NCI-H2081 (cell line): ENCODE measurements at regions not wholly inside any gene's neighbourhood (a gene's known extent, or its start where the extent isn't known, plus 50 kb on each side); places are given as distances from the start of the nearest gene placed in this dataset.
"Not testable (repeated sequence)": the region's sequence is repeated elsewhere in the genome, so short reads cannot be mapped to it uniquely, and the experiment has no call there.

ENCODE experiments used
- DNase-seq, 2 experiments: peaks; one replicate each; lab custom pipeline; 2025; lab: John Stamatoyannopoulos, UW

DNA sequence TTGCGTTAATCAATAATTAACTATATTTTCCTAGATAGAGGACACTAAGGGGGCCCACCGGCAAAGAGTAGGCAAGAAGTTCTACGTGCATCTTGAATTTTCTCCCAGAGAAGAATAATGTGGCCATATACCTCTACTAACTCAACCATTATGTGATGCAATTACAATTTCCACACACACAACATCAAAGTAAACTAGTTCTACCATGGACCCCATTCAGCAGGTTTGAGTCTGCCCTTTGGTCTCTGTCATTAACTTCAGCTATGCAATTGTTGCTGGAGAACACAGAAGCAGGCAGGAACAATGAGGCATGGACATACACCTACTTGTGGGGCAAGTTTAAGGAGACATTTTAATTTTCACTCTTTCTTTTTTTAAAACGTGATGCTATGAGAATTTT lies 705.9 kb downstream of the PDCD6IP start:
- no peak for DNase-seq

- no peak for DNase-seq
Measured at GRCh38 chr3:34504775-34505174, 706.3 kb downstream of the PDCD6IP start.

DNA sequence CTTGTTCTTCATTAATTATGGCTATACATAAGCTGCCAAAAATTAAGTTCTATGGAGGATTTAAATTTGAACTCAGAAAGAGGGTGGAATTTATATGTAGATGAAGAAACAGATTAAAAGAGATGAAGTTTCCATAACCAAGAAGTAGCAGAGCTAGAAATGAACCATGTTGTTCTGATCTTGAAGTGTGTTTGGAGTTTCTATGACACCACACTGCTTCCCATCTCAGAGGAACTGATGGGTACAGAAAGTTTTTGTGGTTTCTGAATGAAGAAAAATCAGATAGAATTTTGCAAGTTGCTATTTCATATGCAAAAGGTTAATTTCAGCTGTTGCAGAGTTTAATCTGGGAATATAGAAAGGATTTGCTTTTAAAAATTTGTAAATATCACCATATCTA lies 710.3 kb downstream of the PDCD6IP start:
- DNase-seq: no peak

DNA sequence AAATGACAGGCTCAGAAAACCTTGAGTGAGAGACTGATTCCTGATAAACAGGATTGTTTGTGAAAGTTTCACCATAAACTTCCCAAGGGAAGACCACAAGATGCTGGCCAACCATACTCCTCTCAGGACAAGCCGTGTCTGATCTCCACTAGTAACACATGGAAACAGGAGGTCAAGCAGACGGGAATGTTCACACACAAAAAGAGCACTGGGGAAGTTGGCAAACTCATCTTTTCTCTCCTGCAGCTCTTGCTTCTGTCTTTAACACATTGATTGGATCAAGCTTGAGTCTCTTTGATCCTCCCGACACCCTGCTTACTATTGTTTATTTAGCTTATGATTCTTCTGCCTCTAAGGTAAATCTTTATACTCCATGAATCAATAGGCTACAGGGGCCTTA lies 713.5 kb downstream of the PDCD6IP start:
- DNase-seq: no peak

- DNase-seq: not testable (repeated sequence)
Measured at GRCh38 chr3:34519008-34519407, 720.6 kb downstream of the PDCD6IP start.

DNA sequence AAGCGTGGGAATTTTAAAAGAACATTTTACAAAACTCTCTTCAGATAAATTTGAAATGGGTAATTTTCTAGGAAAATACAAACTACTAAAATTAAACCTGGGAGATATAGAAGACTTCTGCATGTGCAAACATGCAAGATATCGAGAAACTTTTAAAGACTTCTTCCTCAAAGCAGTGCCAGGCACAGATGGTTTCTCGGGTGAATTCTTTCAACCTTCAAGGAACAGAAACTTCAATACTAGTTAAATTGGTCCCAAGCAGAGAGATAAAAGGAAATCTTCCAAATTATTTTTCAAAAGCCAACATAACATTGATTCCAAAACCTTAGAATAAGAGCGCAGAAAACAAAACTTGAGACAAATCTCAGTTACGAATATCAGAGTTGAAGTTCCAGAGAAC lies 732.7 kb downstream of the PDCD6IP start:
- no peak for DNase-seq

GRCh38 chr3:34533451-34533850 lies 735.0 kb downstream of the PDCD6IP start:
- no peak for DNase-seq

DNA sequence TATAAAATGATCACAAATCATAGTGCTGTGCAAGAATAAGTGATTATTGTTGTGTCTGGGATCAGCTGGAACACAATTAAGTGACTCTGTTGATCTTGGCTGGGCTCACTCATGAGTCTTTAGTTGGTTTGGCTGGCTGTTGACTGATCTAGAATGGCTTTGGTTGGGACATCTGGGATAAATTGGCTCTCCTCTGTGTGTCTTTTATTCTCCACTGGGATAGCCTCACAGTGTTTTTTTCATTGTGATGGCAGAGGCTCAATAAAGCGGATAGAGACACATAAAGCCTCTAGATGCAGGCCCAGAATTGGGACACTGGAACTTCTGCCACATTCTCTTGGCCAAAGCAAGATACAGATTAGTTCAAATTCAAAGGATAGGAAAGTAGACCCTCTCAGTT lies 735.6 kb downstream of the PDCD6IP start:
- DNase-seq: peak in 1 of 2 experiments; percentile 20

GRCh38 chr3:34544136-34544535 lies 745.7 kb downstream of the PDCD6IP start:
- DNase-seq: no peak

GRCh38 chr3:34547297-34547920 lies 749.0 kb downstream of the PDCD6IP start:
- DNase-seq: no peak

DNA sequence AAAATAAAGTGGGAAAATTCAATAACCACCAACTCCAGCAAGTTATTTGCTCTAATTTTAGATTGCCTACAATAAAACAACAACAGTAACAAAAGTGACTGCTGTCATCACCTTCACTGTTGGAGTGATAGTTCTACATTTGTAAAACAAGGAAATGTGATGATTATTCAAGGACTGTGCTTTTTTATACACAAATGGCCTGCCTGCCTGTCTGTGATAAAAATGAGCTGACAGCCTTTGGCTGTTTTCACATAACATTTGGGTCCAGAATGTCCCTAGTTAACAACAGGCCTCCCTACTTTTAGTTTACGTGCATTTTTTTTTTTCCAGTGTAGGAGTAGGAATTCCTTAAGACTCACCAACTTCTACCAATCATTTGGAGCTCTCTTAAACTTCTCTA lies 768.8 kb downstream of the PDCD6IP start:
- no peak for DNase-seq

DNA sequence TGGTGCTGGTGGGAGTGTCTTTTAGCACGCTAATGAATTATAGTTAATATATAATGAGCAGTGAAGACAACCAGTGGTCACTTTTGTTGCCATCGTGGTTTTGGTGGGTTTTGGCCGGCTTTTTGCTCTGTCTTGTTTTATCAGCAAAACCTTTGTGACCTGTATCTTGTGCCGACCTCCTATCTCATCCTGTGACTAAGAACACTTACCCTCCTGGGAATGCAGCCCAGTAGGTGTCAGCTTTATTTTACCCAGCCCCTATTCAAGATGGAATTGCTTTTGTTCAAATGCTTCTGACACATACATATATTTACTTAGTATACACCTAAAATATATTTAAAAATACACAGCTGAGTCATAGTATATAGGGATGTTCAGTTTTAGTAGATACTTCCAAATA lies 770.3 kb downstream of the PDCD6IP start:
- DNase-seq: no peak

DNA sequence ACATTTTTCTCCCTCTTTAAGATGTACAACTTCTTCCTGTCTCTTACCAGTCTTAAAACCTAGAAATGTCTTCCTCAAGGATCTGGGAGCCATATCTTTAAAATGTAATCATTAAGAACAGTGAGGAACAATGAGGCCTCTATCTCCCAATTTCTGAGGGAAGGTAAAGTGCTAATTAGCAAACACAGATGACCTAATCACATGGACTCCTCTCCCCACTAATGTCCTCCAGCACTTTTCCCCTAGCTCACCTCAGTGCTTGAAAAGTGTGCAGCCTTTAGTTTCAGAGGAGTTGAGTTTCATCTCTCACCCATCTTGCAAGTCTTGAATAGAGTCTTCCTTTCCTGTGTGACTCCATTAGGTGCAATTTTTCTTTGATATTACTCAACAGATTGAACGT lies 771.0 kb downstream of the PDCD6IP start:
- no peak for DNase-seq

GRCh38 chr3:34570916-34571705 lies 772.7 kb downstream of the PDCD6IP start:
- no peak for DNase-seq

DNA sequence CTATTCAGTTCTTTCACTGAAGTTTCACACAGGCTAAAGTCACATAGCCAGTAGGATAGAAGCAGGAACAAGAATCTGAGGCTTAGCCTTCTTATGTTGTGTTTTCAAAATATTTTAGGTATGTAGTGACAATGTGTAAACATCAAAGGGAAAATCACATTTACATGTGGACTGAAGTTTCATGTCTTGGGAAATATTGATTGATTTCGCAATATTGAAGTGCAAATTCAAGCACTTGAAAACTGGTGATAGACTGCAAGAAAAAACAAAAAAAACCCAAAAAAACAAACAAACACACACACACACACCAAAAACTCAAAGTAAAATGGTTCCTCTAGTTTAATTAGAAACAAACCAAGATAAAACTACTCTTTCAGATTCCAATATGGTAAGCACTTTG lies 773.3 kb downstream of the PDCD6IP start:
- DNase-seq: no peak

GRCh38 chr3:34575776-34576175 lies 777.3 kb downstream of the PDCD6IP start:
- DNase-seq: no peak

DNA sequence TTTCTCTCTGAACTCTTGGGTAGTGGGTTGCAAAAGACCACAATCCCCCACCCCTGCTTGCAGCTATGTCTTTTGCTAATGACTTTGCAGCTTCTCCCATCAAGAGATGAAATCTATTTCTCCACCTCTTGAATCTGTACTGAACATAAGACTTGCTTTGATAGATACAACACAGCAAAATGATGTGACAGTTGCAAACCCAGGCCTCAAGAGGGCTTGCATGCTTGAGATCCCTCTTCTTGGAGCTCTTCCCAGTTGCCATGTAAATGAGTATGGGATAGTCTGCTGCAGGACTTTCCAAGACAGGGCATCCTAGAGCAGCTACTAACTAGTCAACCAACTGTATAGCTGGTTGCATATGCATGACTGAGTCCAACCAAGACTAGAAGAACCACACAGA lies 783.6 kb downstream of the PDCD6IP start:
- DNase-seq: no peak

DNA sequence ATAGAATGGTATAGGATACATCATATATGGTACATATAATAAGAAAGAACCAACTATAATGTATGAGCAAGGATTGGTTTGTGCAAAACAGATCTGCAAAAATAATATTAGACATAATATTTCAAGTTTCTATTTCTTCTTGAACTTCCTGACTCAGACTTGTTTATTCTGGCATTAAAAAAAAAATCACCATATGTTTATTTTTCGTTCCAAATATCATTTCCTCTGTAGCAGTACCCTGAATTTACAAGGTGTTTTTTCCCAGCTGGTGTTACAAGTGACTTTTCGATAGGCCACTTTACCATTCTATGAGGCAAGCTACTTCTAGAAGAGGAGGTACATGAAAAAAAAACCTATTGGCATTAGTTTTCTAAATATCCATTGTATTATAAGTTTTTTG lies 785.0 kb downstream of the PDCD6IP start:
- DNase-seq: no peak

GRCh38 chr3:34584971-34585370 lies 786.5 kb downstream of the PDCD6IP start:
- no peak for DNase-seq

DNA sequence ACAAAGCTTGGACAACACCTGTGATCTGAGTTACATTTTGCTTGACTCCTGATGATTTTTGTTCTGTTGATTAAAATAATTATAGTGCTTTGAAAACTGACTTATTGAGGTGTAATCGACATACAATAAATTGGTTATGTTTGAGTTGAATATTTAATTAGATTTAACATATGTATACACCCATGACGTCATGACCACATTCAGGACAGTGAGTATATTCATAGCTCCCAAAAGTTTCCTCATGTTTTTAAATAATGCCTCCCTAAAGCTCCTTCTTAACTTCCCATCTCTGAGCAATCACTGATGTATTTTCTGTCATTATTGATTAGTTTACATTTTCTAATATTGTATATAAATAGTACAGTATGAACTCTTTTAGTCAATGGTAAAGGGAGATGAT lies 801.2 kb downstream of the PDCD6IP start:
- no peak for DNase-seq

- no peak for DNase-seq
Measured at GRCh38 chr3:34619990-34620389, 821.6 kb downstream of the PDCD6IP start.

DNA sequence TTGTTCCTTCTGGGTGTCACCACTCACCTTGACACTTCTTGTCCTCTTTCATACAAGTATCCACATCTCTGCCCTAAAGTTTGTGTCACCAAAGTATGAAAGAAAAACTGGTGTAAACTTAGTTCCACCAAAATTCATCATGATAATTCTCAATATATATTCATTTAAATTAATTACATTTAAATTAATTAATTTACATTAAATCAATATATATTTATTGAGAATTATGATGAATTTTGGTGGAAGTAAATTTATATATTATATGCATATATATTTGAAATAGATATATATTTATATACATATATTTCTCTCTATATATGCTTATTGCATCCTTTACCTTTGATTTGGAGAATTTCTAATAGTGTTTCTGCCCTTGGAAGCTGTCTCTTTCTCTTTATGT lies 828.3 kb downstream of the PDCD6IP start:
- DNase-seq: no peak

DNA sequence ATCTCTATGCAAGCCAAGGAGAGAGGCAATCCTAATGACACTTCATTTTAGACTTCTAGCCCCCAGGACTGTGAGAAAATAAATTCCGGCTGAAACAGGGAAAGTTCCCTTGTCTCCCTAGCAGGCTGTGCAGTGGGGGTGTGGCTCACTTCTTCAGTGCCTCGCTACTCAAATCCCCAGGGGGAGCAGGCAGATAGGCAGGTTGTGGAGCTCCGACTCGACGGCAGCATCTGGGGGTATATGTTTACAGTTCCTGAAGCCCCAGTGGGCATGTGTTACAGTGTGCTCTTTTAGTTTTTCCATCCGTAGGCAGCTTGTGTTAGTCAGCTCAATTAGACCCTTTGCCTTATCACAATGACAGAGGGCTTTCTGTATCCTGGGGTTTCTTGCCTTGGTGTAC lies 836.5 kb downstream of the PDCD6IP start:
- DNase-seq: no peak

GRCh38 chr3:34635352-34635850 lies 837.0 kb downstream of the PDCD6IP start:
- no peak for DNase-seq
